HG03520 (cell line): ENCODE measurements at regions not wholly inside any gene's neighbourhood (a gene's known extent, or its start where the extent isn't known, plus 50 kb on each side); places are given as distances from the start of the nearest gene placed in this dataset.
"Not testable (repeated sequence)": the region's sequence is repeated elsewhere in the genome, so short reads cannot be mapped to it uniquely, and the experiment has no call there.

Experiments used
- ATAC-seq: cut with Tn5 transposase; IDR thresholded peaks from one replicate; pipeline ENCODE4 v1.9.1; 2021; ENCODE audit warnings: mild to moderate bottlenecking, moderate library complexity; ENCODE audit not compliant: unreplicated experiment

DNA sequence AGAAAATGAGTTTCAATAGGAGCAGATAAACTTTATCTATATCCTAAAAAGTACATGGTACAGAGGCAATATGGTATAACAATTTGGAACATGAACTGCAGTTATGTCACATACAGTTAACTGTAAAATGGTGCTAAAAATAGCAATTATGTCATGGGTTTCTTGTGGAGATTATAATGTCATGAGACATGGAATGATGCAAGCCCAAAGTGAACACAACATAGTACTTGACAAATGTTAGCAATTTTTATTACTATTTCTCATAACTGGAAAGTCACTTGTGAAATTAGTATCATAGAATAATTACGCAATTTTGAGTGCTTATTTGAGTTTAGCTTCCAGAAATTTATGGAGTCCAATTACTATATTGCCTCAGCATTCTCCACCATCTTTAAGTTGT lies 1263.4 kb downstream of the DSC3 start:
- no peak for ATAC-seq

- ATAC-seq, result no peak
Observed at GRCh38 chr18:29753379-29753778, 1289.2 kb downstream of the DSC3 start.

- no peak for ATAC-seq
Observed at GRCh38 chr18:29749704-29750103, 1292.8 kb downstream of the DSC3 start.

DNA sequence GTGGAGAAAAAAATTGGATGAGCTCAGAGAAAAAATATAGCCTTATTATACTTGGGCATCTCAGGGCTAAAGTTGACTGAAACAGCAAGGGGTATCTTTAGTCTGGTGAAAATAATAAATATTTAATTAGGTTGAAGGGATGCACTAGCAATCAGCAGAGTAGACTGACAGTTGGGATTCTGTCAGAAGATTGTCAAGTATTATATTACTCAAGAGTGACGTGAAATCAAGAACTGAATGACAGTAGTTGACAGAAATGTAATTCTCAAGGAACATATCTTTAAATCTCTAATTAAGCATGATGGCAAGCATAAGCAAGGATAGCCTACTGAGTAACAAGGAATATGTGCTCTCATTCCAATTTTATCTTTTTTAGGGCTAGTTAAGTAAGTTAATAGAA lies 1301.1 kb downstream of the DSC3 start:
- no peak for ATAC-seq

GRCh38 chr18:29737620-29738019 lies 1304.9 kb downstream of the DSC3 start:
- ATAC-seq, result no peak

GRCh38 chr18:29737190-29737589 lies 1305.4 kb downstream of the DSC3 start:
- no peak for ATAC-seq

DNA sequence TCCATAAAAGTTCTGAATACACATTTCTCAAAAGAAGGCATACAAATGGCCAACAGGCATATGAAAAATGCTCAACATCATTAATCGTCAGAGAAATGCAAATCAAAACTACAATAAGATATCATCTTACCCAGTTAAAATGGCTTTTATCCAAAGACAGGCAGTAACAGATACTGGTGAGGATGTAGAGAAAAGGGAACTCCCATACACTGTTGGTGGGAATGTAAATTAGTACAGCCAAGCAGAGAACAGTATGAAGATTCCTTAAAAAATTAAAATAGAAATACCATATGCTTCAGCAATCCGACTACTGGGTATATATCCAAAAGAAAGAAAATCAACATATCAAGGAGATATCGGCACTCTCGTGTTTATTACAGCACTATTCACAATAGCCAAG lies 1312.5 kb downstream of the DSC3 start:
- ATAC-seq, result no peak

- no peak for ATAC-seq
Observed at GRCh38 chr18:29726646-29727045, 1315.9 kb downstream of the DSC3 start.

DNA sequence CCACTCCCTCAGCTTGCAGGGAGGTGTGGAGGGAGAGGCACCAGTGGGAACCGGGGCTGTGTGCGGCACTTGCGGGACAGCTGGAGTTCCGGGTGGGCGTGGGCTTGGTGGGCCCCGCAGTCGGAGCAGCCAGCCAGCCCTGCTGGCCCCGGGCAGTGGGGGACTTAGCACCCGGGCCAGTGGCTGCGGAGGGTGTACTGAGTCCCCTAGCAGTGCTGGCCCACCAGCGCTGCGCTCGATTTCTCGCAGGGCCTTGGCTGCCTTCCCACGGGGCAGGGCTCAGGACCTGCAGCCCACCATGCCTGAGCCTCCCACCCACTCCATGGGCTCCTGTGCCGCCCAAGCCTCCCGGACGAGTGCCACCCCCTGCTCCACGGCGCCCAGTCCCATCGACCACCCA lies 1319.1 kb downstream of the DSC3 start:
- not testable (repeated sequence) for ATAC-seq

- ATAC-seq, result not testable (repeated sequence)
Observed at GRCh38 chr18:29715960-29716359, 1326.6 kb downstream of the DSC3 start.

GRCh38 chr18:29712785-29713184 lies 1329.8 kb downstream of the DSC3 start:
- ATAC-seq, result no peak

GRCh38 chr18:29711932-29712331 lies 1330.6 kb downstream of the DSC3 start:
- ATAC-seq, result no peak

DNA sequence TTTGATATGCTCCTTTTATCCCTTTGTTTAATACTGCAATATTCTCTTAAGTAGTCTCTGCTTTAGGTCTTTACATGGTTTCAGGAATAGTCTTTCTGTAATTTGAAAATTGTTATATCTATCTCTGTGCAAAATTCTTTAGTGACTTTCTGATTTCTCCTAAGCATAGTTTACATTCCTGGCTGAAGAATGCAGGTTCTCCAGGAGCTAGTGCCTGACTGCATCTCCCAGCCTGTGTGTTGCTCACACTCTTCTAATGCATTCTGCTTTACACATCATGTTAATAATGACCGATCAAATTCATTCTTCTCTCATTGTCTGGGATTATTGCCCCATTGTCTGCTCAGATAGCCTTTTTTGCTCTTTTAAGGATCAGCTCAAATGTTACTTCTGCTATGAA lies 1349.2 kb downstream of the DSC3 start:
- no peak for ATAC-seq

DNA sequence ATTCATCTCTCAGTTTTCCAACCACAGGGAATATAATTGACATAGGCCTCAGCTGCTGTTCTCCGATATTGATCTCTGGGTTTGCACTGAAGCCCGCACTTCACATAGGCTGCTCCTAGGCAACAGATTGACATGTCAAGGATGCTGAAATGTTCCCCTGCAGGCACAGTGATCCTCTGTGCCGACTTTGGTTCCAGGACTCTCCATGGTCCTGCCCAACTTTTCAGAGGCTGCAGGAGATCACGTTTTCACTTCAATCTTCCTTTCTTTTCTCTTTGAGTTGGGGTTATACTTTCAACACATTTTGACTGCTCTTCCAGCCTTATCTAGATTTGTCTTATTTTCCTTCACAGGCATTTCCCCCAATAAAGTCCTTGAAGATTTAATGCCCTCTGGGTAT lies 1361.0 kb downstream of the DSC3 start:
- ATAC-seq, result no peak

GRCh38 chr18:29664278-29665036 lies 1378.1 kb downstream of the DSC3 start:
- no peak for ATAC-seq

GRCh38 chr18:29661924-29662323 lies 1380.6 kb downstream of the DSC3 start:
- no peak for ATAC-seq

- no peak for ATAC-seq
Observed at GRCh38 chr18:29660777-29661176, 1381.8 kb downstream of the DSC3 start.

GRCh38 chr18:29653671-29654215 lies 1388.8 kb downstream of the DSC3 start:
- no peak for ATAC-seq

DNA sequence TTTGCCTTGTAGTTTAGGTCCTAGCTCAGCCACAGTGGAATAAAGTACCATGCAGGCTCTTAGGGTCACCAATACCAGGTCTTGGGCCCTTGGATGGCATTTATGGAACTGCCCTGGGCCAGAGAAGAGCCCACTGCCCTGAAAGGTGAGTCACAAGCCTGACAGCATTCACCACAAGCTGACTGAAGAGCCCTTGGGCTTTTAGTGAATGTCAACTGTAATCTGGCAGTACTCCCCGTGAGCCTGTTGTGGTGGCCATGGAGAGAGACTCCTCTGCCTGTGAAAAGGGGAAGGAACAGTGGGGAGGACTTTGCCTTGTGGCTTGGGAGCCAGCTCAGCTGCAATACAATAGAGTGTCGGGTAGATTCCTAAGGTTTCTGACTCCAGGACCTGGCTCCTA lies 1389.7 kb downstream of the DSC3 start:
- ATAC-seq, result no peak

DNA sequence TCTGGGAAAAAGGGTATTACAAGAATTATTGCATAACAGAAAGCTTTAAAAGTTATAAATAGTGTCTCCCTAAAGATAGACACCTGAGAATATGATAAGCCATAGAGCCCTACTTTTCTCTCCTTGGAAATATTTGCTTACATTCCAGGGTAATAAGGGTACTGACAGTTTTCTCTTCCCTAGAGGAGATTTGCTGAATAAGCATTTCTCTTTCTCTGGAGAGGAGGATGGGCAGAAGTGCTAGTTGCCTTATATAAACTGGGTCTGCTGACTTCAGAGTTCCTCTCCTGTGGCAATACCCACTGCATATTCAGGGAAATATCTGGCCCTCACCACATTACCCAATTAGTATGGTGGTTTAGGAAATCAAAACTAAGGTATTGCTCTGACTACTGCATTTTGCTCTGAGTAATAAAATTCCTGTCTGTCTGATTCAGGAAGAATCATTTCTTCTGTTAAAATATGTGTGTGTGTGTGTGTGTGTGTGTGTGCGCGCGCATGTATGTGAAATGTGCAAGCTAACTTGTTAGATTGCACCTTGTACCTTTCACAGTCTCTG lies 1391.3 kb downstream of the DSC3 start:
- no peak for ATAC-seq

GRCh38 chr18:29648891-29649290 lies 1393.7 kb downstream of the DSC3 start:
- no peak for ATAC-seq

- ATAC-seq, result no peak
Observed at GRCh38 chr18:29647700-29648099, 1394.8 kb downstream of the DSC3 start.

DNA sequence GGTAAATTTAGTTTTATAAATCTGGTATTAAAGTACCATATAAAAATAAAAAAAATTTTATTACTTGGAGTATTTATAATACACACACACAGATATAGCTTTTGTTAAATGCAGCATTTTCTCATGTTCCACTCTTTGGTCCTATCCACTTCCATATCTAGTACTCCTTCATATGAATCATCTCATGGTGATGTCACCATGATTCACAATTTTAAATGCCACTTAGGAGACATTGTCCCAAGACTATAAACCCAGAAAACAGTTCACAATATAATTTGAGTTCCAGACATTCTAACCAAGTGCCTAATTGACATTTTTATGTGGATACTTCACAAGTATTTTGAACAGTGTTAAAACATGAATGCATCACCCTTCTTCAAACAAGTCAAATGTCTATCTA lies 1398.3 kb downstream of the DSC3 start:
- ATAC-seq, result no peak
